GM19438 (cell line): ENCODE measurements at regions not wholly inside any gene's neighbourhood (a gene's known extent, or its start where the extent isn't known, plus 50 kb on each side); places are given as distances from the start of the nearest gene placed in this dataset.
A peak's percentile ranks its signal among the peaks of the same experiment; 100 is the strongest.

Experiments used
- ATAC-seq: cut with Tn5 transposase; IDR thresholded peaks from one replicate; pipeline ENCODE4 v1.9.1; 2021; ENCODE audit warnings: low read depth; ENCODE audit not compliant: unreplicated experiment

DNA sequence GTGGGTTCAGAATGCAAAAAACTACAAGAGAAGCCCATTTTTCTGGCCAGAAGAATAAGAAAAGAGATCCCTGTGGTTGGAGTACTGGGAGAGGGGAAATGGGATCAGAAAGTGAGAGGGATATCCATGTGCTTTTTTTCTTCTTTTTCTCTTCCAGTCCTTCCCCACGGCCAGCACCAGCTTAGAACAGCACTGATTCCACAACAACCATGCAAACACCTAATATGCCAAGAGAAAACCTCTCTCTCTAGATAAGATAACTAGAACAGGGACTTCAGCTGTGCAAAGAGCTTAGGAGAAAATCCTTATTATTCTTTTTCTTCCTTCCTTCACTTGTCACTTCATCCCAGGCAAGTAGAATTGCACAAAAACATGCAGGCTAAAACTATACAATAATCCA is 83.5 kb downstream of the ELAPOR2 start:
- no peak for ATAC-seq

DNA sequence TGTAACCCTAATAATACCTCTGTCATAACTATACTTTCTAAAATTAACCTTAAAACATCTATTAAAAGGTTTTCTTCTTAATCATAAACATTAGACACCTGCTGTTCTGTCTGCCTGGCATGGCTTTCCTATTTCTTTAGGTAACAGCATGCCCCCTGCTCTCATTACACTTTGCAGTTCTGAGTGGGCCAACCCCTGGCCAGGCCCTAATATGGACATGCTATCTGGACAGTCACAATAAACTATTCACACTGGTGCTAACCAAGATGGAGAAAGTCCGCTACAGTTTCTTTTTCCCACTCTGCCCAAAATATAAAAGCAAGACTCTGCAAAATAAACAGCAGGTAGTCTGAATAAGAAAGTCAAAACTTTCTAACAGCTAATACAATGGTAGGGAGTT is 84.0 kb downstream of the ELAPOR2 start:
- ATAC-seq, result no peak

DNA sequence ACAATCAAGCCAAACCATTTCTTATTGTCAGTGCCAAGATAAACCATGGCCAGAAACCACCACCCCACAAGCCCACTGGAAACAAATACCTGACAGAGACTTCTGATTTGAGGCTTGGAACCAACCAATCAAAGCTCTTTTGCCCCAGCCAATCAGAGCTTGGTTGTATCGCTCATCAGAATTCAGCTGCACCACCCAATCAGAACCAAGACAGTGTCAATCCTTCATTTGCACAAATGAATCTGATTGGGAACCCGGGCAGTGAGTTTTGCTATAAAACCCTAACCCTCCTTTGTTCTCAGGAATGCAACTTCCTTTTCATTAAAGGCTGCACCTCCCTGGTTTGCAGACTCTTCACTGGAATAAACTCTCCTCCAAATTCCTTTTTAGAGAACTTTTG is 87.4 kb downstream of the ELAPOR2 start:
- ATAC-seq, result no peak

DNA sequence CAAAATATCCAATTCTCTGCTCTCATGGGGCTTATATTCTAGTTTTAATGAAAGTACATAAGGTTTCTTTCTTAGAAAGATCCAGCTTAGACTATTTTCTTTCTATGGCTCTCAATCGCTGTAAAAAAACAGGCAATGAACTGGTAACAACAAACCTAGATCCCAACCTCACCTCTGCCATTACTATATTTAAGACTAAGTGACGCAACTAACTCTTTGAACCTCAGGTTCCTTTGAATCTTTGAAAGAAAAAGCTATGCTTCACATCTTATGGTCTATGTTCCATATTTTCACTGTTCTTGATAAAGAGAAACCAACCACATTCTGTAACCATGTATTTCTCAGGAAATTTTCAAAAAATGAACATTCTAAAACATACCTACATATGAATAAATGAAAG is 88.5 kb downstream of the ELAPOR2 start:
- no peak for ATAC-seq

DNA sequence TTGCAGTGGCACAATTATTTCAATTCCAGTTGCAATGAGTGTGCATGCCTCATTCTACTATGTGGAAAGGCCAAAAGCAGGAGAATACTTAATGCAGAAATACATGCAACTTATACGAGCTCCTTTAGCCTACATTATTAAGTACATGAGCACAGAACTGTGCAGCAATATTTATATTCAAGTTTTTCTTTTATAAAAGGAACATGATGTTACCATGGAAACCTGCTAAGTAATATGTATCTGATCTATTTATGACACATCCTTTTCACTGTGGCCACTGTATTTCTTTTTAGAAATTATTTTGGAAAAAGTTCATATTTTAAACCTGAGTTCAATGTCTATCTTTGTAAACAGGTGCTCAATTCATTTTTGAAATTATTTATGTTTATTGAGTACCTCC is 88.9 kb downstream of the ELAPOR2 start:
- ATAC-seq, result no peak

DNA sequence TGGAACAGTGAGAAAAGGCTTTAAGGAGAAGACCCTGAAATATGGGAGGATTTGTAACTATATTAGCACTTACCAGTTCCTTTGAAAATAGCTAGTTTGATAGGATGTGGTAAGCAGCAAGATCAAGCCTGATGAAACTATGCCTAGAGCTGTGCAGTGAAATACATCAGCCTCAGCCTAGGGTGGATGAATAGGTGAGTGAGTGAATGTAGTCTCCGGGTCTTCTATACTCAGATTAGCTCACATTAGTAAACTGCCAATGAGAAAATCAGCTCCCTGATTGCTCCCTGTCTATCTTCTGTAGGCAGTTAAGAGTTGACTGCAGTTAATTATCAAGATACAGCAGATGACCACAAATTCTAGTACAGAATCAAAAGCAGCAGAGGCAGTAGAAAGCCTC is 89.6 kb downstream of the ELAPOR2 start:
- no peak for ATAC-seq

DNA sequence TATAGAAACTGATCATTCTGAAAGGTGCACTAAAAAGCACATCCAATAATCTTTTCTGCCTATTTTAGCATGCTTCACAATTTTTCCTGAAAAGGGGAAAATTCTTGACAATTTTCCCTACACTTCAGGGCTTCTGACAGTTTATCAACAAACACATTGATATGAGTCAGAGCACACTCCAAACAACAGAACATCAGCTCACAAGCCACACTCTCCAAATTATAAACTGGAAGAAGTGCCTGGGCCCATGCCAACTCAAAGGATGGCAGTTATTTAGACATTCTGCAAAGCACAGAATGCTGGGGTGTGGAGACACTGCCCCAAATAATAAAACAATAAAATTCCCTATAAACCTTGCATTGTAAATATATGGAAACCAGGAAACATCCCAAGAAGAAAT is 90.8 kb downstream of the ELAPOR2 start:
- no peak for ATAC-seq

DNA sequence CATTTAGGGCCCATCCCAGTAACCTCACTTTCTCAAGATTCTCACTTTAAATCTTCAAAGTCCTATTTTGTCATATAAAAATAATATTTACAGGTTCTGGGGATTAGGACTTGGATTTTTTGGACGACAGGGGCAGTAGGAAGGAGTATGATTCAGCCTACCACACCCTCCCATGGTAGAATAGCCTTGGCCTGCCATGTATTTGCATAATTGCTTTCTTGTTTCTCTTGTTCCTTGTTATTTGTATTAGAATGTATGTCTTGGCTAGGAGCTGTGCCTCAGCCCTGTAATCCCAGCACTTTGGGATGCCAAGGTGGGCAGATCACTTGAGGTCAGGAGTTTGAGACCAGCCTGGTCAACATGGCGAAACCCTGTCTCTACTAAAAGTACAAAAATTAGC is 92.5 kb downstream of the ELAPOR2 start:
- ATAC-seq, result no peak

DNA sequence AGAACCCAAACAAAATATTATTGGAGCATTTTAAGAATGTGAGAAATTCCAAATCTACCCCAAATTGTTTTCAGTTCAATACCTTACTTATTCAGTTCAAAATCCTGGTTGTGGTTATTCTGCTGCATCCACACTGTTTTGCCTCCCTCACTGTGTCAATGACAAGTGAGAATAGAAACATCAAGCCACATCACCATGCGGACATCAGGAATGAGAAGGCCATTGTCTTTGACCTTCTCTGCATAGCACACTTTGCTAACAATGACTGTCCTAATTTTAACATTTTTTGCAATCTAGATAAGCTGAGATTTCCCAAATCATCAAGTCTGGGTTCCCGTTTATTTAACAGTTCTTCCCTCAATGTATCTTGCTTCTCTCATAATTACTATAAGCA is 93.7 kb downstream of the ELAPOR2 start:
- no peak for ATAC-seq

DNA sequence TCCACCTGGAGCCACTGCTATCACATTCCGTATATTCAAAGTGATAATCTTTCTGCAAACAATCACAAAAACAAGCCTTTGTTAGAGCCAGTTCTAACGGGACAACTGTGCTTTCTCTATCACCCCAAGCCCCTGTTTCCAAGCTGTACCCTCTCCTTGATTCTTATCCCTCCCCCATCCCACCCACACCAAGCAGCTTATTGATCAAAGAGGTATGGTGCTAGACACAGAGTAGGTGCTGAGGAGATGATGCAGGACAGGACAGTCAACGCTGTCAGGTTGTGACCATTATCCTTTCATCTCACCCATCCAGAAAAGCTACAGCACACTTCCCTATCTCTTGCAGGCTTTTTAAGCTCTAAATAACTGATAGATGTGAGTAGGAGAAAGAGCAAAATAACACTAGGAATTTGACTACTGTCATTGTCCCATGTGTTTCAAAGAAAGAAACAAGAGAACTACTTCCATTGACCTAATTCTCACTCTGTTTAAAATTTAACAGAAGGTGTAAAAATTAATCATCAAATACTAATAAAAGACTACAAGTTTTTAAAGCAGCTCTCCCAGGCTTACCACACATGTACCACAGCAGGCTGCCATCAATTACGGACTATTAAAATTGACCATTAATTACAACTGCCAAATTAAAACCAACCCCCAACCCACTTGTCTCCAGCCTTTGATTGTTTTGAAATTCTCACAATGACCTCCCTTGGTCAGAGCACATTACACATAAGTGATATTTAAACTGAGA is 94.3 kb downstream of the ELAPOR2 start:
- ATAC-seq, result no peak

DNA sequence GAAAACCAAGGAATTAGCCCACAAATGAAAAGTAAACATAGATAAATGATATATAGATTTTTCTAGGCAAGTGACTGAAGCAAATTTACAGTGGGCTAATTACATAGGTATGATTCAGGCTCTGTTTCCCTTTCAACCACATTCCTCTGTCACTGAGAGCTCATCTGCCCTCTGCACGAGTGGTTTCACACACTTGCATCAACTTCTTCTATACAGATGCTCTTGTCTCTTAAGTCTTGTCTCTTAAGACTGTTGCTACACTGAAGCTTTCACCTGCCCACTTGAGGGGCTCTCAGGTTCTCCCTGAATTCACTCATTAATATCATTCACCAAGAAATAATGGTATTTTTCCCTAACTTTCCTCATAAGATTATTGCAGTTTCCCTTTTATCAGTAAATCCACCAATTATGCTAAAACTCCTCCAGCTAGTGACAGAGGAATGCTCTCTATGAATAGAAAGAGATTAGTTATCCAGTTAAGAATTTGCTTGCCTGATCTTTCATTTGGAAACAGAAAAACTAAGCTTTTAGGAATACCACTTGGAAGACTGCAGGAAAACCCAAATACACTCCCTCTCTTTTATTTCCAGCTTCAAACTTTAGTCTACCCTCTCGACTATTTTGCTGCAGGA is 95.7 kb downstream of the ELAPOR2 start:
- peak; percentile 94 for ATAC-seq

DNA sequence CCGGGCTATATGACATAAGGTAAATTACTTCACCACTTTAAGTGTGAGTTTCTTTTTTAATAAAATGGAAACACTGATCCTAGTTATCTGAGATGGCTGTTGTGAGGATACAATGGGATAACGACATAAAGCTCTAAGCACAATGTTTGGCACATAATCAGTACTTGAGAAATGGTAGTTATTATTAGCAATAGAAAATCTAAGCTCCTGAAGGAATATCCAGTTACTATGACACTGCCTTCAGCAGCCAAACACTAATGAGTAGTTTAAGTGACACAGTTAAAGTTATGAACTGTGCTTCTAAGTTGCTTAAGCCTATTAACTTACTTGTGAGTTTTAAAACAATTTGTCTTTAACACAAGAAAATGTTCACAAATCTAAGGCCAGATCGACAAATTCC is 96.8 kb downstream of the ELAPOR2 start:
- no peak for ATAC-seq

DNA sequence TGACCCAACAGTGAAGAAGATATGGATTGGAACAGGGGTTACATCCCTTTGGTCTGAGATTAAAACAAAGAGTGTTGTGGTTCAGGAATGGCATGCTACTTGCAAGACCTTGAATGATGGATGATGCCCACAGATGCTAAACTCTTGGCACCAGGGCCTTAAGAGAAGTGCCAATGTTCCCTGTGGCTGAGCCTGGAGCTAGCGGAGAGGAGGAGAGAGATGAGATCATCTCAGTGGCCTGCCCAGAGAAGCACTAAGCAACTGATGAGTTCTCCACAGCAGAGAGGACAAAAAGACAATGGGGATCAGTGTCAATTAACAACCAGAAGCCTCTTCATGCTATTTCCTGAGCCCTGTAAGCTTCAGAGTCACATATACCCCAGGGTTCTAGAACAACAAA is 97.8 kb downstream of the ELAPOR2 start:
- no peak for ATAC-seq

DNA sequence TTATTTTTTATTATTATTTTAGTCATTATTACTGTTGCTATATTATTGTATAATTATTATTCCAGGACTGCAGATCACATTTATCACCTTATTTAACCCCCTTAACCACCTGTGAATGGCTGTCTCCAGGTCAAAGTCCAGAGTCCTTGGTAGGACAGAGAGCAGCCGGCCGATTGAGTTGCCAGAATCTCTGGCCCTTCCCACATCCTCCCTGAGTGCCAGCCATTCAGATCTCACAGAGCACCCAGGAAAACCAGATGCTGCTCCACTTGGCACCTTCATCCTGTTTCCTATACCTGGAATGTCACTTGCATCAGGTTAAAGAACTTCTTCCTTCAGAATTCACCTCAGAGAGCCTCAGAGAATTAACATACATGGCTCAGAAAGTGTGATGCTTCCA is 101.1 kb downstream of the ELAPOR2 start:
- ATAC-seq, result no peak

DNA sequence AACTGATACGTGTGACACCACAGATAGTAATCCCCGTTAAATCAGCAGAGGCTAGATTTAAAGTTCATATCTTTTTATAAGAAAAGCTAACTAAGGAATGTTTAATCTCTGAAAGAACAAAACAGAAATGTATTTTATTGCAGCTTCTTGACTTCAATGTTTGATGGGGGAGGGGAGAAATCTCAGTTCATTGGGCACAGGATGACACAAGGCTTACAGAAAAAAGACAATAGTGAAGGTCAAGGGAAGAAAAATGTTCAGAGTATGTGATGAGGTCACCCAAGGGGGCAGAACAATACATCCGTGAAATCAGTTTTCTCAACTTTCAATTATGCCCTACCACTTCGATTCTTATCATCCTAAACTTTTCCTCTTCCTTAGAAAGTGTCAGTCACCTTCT is 102.9 kb downstream of the ELAPOR2 start:
- no peak for ATAC-seq

DNA sequence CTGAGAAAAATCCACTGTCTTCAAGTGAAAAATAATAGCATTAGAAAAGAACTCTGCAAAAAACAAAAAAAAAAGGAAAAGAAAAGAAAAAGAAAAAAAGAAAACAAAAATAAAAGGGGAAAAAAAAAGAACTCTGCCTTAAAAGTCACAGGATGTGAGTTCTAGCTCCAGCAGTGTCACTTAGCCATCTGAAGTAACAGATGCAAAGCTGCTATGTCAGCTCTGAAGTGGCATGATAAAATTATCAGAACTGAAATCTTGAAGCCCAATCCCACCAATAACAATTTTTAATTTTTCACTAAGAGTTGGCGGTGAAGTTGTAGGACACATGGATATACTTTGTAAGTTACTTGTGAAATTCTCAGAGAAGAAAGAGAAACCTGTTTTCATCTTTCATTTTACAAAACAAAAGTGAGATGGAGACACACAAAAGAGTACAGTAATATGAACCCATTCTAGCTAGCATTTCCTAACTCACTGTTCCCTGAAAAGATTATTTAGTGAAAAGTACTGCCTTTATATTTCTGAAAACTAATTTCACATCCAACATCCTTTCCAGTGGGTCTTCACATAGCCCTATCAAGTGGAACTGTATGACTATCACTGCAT is 103.5 kb downstream of the ELAPOR2 start:
- ATAC-seq, result no peak

DNA sequence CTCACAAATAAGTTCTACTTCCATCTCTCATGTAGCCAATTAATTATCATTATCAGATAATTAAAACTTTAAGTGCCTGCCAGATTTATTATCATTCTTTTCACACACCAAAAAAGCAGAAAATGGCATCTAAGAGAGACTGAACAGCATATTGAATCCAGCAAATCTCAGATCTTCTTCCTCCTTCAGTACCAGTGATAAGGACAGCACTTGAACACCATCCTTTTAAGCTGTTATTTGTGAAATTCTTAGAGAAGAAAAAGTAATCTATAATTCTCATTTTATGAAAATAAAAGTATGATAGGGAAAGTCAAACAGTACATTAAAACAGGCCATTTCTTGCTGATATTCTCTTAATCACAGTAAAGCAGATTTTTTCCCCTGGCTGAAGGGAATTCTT is 104.5 kb downstream of the ELAPOR2 start:
- ATAC-seq, result no peak

DNA sequence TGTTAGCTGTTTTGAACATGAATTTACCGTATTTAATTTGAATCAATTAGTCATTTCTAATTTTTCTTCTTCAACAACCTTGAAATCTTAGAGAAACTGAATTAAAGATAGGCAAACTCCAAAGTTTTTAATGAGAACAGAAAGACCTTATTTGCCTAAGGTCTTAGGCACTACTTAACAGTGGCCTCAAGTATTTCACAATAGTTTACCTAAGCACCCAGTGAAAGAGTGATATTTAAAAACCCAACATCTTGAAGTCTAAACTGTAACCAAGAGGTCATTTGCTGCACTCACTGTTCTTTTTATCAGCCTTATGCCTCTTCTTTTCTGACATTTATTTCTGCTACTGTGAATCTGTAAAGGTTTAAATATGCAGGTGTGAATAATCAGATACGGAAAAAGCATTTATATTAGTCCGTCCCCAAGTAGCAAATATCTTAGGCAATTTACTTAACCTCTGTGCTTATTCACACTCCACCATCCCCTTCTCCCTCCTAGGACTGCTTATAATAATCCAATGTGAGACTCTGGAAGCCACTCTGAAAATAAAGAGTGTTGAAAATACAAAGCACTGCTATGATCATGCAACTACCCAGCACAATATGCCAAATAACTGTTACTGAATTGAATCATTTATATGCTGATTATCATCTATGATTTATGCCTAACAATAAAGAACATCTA is 105.7 kb downstream of the ELAPOR2 start:
- ATAC-seq, result no peak

DNA sequence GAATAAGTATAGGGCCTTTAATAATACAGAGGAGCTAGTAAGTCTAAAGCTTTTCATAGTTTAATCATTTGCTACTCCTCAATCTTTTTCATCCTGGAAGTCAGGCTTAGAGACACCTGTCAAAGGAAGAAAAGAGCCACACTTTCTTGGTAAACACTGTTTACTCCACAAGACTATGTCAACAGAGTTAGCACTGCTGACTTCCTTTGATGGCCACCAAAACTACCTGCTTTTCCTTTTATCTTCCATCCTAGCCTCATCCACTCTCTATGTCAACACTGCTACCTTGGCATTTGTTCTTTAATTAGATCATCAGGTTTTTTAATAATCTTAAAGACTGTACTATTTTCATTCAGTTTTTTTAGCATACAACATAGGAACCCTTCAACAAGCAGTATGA is 106.2 kb downstream of the ELAPOR2 start:
- no peak for ATAC-seq

DNA sequence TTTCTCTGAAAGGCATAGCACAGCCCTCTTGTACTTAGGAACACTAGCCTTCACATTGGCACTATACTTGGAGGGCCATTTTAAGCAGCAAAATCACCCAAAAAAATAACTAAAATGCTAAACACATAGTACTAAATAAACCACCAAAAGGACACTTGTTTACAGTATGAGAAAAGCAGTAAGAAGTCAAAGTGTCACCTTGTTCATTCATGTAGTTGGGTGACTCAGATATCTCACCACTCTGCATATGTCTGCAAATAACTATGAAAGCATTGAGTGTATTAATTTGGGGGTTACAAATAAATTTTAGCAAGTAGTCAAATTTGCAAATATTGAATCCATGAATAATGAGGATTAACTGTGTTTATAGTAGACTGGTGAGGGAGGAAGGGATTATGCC is 107.6 kb downstream of the ELAPOR2 start:
- ATAC-seq, result no peak

DNA sequence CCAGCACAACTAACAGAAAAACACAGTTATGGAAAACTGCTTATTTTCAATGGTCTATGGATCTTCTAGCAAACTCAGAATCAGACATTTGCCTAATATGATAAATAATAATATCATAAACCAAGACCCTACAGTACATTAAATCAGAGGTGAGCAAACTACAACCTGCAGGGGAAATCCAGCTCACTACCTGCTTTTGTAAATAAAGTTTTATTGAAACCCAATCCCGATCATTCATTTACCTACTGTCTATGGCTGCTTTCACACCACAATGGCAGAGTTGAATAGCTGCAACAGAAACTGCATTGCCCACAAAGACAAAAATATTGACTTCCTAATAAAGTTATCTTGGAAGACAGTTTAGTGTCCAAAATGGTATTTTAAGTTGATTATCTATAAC is 108.5 kb downstream of the ELAPOR2 start:
- ATAC-seq, result no peak

DNA sequence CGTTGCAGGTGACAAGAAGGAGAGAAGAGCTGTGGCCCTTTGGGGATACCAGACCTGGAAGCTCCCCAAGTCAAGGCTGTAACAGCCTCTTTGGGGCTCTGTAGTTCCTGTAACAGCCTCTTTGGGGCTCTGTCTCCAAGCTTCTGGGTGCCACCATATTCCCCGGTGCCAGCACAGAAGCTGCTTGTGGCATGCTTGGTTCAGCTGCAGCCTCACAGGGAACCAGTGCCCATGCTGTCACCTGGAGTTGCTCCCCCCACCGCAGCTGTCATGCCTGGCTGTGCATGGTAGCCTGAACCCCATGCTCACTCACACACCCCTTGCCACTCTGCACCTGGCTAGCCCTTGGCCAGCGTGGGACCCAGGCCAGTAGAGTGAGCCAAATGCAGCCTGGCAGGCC is 109.1 kb downstream of the ELAPOR2 start:
- ATAC-seq, result no peak
